HCT116 (cell line): ENCODE measurements at regions not wholly inside any gene's neighbourhood (a gene's known extent, or its start where the extent isn't known, plus 50 kb on each side); places are given as distances from the start of the nearest gene placed in this dataset.

Experiments
- ATAC-seq: fragments of 200-7000 bp; cut with Tn5 transposase; 2 replicates; pipeline ENCODE4 v1.9.1; 2020; ENCODE audit warnings: mild to moderate bottlenecking, moderate library complexity
- BruUV-seq: library from RNA; stranded (reverse); fragments of 400-500 nt; replicated peaks from 2 replicates; lab custom pipeline; 2021; lab: Mats Ljungman, UMichigan
- CTCF ChIA-PET: fragments of 300-600 bp; sonication (Branson Sonifier 250); formaldehyde crosslinking; loops from one replicate; lab custom pipeline; 2021; ENCODE audit warnings: antibody characterized with exemption; lab: Charles Lee
- POLR2A ChIA-PET: fragments of 300-600, 350-600 bp; sonication (Branson Sonifier 250); formaldehyde crosslinking; loops from one replicate; lab custom pipeline; 2021; ENCODE audit warnings: antibody characterized with exemption; lab: Charles Lee
- RAD21 ChIA-PET, 2 experiments: fragments of 300-600 bp; sonication (Branson Sonifier 250); formaldehyde crosslinking; loops; one replicate each; lab custom pipeline; 2023; ENCODE audit warnings: low total read pairs in 2 of 2; ENCODE audit not compliant: uncharacterized antibody in 2 of 2, unreplicated experiment in 2 of 2, low non-redundant PET in 1 of 2; lab: Charles Lee
- DNase-seq: peaks from one replicate; pipeline ENCODE4 v3.0.0-alpha.2; 2010; ENCODE audit warnings: low read depth, low spot score
- H2AFZ ChIP-seq: fragments of 200-600 bp; shearing (Covaris generic), sonication (generic); 2 replicates; pipeline ENCODE4 v1.6.1; 2017; ENCODE audit warnings: low read depth, mixed run types, mixed read lengths, antibody characterized with exemption, low read length; ENCODE audit not compliant: poor library complexity, severe bottlenecking
- H3K27ac ChIP-seq: 2 replicates; pipeline ENCODE4 v1.5.1; 2012; ENCODE audit warnings: low read depth, low read length
- H3K27me3 ChIP-seq: fragments of 200-600 bp; sonication (generic); 2 replicates; pipeline ENCODE4 v1.6.1; 2016; ENCODE audit warnings: mixed run types, low read length, mixed read lengths; ENCODE audit not compliant: insufficient read depth
- H3K36me3 ChIP-seq, 2 experiments: fragments of 200-500 bp in 1 of 2; fragments of 200-600 bp in 1 of 2; sonication (Bioruptor generic) in 1 of 2; sonication (generic) in 1 of 2; 2 replicates each; pipeline versions ENCODE4 v1.5.1 to v1.6.1; 2014 to 2016; ENCODE audit warnings: low read length in 2 of 2, inconsistent platforms in 1 of 2, mixed read lengths in 1 of 2, mixed run types in 1 of 2; ENCODE audit not compliant: insufficient read depth in 2 of 2, control insufficient read depth in 1 of 2
- H3K4me1 ChIP-seq, 2 experiments: fragments of 200-600 bp in 1 of 2; sonication (generic) in 1 of 2; 2 replicates each; pipeline versions ENCODE4 v1.5.1 to v1.6.1; 2012 to 2017; ENCODE audit warnings: low read length in 2 of 2, inconsistent platforms in 1 of 2, mild to moderate bottlenecking in 1 of 2, mixed read lengths in 1 of 2, mixed run types in 1 of 2, moderate library complexity in 1 of 2; ENCODE audit not compliant: insufficient read depth in 2 of 2, control insufficient read depth in 1 of 2
- H3K4me2 ChIP-seq: fragments of 200-600 bp; sonication (generic); 2 replicates; pipeline ENCODE4 v1.6.1; 2017; ENCODE audit warnings: mixed run types, low read length, mixed read lengths
- H3K4me3 ChIP-seq, 2 experiments: fragments of 200-600 bp in 1 of 2; sonication (generic) in 1 of 2; replicated peaks in 1 of 2; 2 replicates each; pipeline ENCODE4 v1.5.1; 2011 to 2016; ENCODE audit warnings: low read length in 2 of 2, control low read depth in 1 of 2, low read depth in 1 of 2, mild to moderate bottlenecking in 1 of 2, mixed read lengths in 1 of 2, mixed run types in 1 of 2
- H3K79me2 ChIP-seq: fragments of 200-600 bp; sonication (generic); 2 replicates; pipeline ENCODE4 v1.6.1; 2017; ENCODE audit warnings: mild to moderate bottlenecking, mixed run types, low read length, moderate library complexity, mixed read lengths; ENCODE audit not compliant: insufficient read depth
- H3K9ac ChIP-seq: fragments of 200-600 bp; sonication (generic); 2 replicates; pipeline ENCODE4 v1.6.1; 2016; ENCODE audit warnings: low read length, mixed read lengths
- H3K9me2 ChIP-seq: fragments of 200-600 bp; sonication (generic), shearing (Covaris generic); 2 replicates; pipeline ENCODE4 v1.6.1; 2017; ENCODE audit warnings: mixed run types, mild to moderate bottlenecking, moderate library complexity; ENCODE audit not compliant: insufficient read depth
- H3K9me3 ChIP-seq, 2 experiments: fragments of 200-500 bp in 1 of 2; fragments of 200-600 bp in 1 of 2; sonication (Bioruptor generic) in 1 of 2; sonication (generic) in 1 of 2; 2 replicates each; pipeline ENCODE4 v1.6.1; 2014 to 2017; ENCODE audit warnings: low read length in 2 of 2, mixed read lengths in 2 of 2, inconsistent platforms in 1 of 2, low read depth in 1 of 2, mild to moderate bottlenecking in 1 of 2, mixed run types in 1 of 2, moderate library complexity in 1 of 2; ENCODE audit not compliant: control insufficient read depth in 1 of 2, insufficient read depth in 1 of 2
- H4K20me1 ChIP-seq: fragments of 200-600 bp; sonication (generic), shearing (Covaris generic); 2 replicates; pipeline ENCODE4 v1.6.1; 2017; ENCODE audit warnings: mixed run types, mild to moderate bottlenecking, moderate library complexity; ENCODE audit not compliant: insufficient read depth
- CEBPB ChIP-seq: IDR thresholded peaks from 2 replicates; pipeline ENCODE4 v1.6.1; 2012; ENCODE audit warnings: low read depth
- EZH2 ChIP-seq: fragments of 200-600 bp; sonication (generic); IDR thresholded peaks from 2 replicates; pipeline ENCODE4 v1.6.1; 2017; ENCODE audit warnings: antibody characterized with exemption, mixed run types
- EZH2phosphoT487 ChIP-seq: fragments of 200-600 bp; IDR thresholded peaks from 2 replicates; pipeline ENCODE4 v1.6.1; 2018; ENCODE audit warnings: antibody characterized with exemption, borderline replicate concordance
- FOSL1 ChIP-seq: IDR thresholded peaks from 2 replicates; pipeline ENCODE4 v1.6.1; 2012; ENCODE audit warnings: low read depth
- POLR2A ChIP-seq: IDR thresholded peaks from 2 replicates; pipeline ENCODE4 v1.7.0; 2011; ENCODE audit warnings: borderline replicate concordance; ENCODE audit not compliant: insufficient read depth, insufficient read length; ENCODE audit errors: extremely low read depth
- POLR2AphosphoS5 ChIP-seq: IDR thresholded peaks from 2 replicates; pipeline ENCODE4 v1.6.1; 2011; ENCODE audit warnings: mild to moderate bottlenecking, low read depth, low read length, moderate library complexity
- ZFX ChIP-seq: fragments of 450-650 bp; IDR thresholded peaks from 2 replicates; pipeline ENCODE4 v1.6.1; 2017
- intact Hi-C: fragments of 100-400 bp; cut with micrococcal nuclease; formaldehyde crosslinking; loops from 2 replicates; pipeline ENCODE4 v1.10.0; 2022
- TF ChIP-seq, protein P1 (sequence below): IDR thresholded peaks from 2 replicates; pipeline ENCODE4 v1.6.1; 2011; ENCODE audit warnings: mild to moderate bottlenecking, low read length, moderate library complexity; ENCODE audit not compliant: insufficient replicate concordance; ENCODE audit errors: extremely low read depth
- TF ChIP-seq, protein P2 (sequence below): IDR thresholded peaks from 2 replicates; pipeline ENCODE4 v1.6.1; 2012

DNA sequence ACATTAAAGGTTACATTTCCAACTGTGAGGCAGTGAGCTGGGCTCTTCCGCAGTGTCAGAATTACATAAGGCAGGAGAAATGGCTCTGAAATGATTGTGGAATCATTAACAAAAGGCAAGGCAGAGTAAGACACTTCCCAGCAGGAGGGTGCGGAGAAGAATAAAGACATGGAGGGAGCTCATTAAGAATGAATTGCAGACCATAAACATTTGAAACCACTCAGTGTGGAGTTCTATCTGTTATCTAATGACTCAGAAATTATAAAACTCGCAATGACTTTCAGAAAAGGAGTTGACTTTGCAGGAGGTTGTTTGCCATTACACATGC, 77.0 kb downstream of the SMIM21 start:
- DNase-seq, result no peak
- H3K36me3 ChIP-seq, result no peaks in the 10 kb centered on the region
- H3K4me2 ChIP-seq, result no peak overlapping the region
- no peaks in the 10 kb centered on the region for H4K20me1 ChIP-seq
- no peaks in the 10 kb centered on the region for H3K9me3 ChIP-seq
- ChIA-PET RAD21 (no interaction called here), POLR2A (no interaction called here), CTCF (no interaction called here)
- TF ChIP-seq POLR2A, result no peak
- TF ChIP-seq EZH2, result no peak
- TF ChIP-seq POLR2AphosphoS5, result no peak
- TF ChIP-seq, protein P1, sequence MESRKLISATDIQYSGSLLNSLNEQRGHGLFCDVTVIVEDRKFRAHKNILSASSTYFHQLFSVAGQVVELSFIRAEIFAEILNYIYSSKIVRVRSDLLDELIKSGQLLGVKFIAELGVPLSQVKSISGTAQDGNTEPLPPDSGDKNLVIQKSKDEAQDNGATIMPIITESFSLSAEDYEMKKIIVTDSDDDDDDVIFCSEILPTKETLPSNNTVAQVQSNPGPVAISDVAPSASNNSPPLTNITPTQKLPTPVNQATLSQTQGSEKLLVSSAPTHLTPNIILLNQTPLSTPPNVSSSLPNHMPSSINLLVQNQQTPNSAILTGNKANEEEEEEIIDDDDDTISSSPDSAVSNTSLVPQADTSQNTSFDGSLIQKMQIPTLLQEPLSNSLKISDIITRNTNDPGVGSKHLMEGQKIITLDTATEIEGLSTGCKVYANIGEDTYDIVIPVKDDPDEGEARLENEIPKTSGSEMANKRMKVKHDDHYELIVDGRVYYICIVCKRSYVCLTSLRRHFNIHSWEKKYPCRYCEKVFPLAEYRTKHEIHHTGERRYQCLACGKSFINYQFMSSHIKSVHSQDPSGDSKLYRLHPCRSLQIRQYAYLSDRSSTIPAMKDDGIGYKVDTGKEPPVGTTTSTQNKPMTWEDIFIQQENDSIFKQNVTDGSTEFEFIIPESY, result no peak
- TF ChIP-seq EZH2phosphoT487, result no peak
- TF ChIP-seq, protein P2, sequence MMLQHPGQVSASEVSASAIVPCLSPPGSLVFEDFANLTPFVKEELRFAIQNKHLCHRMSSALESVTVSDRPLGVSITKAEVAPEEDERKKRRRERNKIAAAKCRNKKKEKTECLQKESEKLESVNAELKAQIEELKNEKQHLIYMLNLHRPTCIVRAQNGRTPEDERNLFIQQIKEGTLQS, result no peak
- no peak for TF ChIP-seq CEBPB
- no peak for TF ChIP-seq ZFX
- TF ChIP-seq FOSL1, result no peak
- H3K9me2 ChIP-seq, result no peaks in the 10 kb centered on the region
- H2AFZ ChIP-seq, result no peak overlapping the region
- H3K4me3 ChIP-seq, result no peak overlapping the region
- H3K27ac ChIP-seq, result no peak overlapping the region
- no peak overlapping the region for H3K9ac ChIP-seq
- no peaks in the 10 kb centered on the region for H3K4me1 ChIP-seq
- ATAC-seq, result no peak
- intact Hi-C loops, result no loop called here
- BruUV-seq, result no TSS peak
- H3K79me2 ChIP-seq, result no peaks in the 10 kb centered on the region
- H3K27me3 ChIP-seq, result no peaks in the 10 kb centered on the region
